Daoy (cell line): ENCODE measurements at regions not wholly inside any gene's neighbourhood (a gene's known extent, or its start where the extent isn't known, plus 50 kb on each side); places are given as distances from the start of the nearest gene placed in this dataset.
"Not testable (repeated sequence)": the region's sequence is repeated elsewhere in the genome, so short reads cannot be mapped to it uniquely, and the experiment has no call there.

Source experiments
- DNase-seq: peaks from one replicate; pipeline ENCODE4 v3.0.0-alpha.2; 2015; ENCODE audit warnings: low read depth

- DNase-seq, result no peak
These were observed 329.4 kb upstream of the PCDH18 start for GRCh38 chr4:137861682-137862081.

DNA sequence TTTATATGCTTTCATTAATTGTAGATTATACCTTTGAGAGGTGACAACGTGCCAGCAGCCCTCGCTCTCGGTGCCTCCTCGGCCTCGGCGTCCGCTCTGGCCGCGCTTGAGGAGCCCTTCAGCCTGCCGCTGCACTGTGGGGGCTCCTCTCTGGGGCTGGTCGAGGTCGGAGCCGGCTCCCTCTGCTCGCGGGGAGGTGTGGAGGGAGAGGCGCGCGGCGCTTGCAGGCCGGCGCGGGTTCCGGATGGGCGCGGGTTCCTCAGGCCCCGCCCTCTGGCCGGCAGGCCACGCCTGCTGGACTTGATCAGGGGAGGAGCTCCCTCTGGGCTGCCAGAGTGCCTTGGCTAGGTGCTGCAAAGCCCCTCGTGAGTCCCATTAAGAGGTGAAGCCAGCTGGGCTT, 321.1 kb upstream of the PCDH18 start:
- no peak for DNase-seq

DNA sequence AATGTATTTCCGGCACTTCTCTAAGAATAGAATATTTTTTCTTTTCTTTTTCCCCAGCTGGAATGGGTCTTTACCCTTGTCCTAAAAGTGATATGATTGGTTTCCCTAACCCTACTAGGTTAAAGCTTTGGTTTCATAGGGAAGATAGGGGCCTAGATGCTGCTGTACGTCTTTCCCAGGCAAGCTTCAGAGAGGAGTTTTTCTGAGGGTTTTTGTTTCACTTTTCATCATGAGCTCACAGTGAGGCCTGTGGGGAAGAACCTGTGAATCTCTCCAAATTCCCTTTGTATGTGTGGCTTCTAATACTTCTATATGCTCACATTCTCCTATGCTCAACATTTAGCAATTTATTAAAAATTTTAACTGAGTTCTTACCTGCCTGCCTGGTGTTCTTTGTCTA, 320.0 kb upstream of the PCDH18 start:
- no peak for DNase-seq

DNA sequence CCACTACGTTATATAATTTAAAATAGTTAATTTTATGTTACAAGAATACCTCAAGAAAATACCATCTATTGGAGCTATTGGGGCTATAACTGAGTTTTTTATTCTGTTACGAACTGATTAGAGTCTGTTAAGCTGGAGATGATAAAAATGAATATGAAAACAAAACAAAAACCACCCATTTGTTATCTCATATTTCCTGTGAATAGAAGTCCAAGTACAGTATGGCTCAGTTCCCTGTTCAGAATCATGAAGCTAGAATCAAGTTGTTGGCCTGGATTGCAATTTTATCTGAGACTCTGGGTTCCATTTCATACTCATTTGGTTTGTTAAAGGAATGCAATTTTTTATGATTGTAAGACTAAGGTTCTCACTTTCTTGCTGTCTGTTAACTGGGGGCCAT, 319.1 kb upstream of the PCDH18 start:
- no peak for DNase-seq

DNA sequence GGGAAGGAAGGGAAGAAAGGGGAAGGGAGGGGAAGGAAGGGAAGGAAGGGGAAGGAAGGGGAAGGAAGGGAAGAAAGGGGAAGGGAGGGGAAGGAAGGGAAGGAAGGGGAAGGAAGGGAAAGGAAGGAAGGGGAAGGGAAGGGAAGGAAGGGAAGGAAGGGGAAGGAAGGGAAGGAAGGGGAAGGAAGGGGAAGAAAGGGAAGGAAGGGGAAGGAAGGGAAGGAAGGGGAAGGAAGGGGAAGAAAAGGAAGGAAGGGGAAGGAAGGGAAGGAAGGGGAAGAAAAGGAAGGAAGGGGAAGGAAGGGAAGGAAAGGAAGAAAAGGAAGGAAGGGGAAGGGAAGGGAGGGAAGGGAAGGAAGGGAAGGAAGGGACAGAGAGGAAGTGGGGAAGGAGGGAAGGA, 295.7 kb upstream of the PCDH18 start:
- not testable (repeated sequence) for DNase-seq

DNA sequence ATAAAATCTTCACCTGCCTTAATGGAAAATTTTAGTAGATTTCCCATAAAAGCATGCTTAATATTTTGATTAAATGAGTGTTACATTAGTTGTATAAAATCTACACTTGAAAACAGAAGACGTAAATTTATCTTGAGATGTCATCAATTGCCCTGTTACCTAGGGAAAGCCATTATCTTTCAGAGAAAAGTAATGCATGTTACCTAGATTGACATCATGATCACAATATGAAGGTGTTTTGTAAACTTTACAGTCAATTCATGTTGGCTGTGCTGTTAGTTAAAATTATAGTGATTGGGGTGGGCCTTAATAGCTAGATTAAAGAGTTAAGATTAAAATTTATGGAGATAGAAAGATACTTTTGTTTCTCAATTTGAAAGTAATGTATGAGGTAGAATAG, 293.2 kb upstream of the PCDH18 start:
- DNase-seq, result no peak

DNA sequence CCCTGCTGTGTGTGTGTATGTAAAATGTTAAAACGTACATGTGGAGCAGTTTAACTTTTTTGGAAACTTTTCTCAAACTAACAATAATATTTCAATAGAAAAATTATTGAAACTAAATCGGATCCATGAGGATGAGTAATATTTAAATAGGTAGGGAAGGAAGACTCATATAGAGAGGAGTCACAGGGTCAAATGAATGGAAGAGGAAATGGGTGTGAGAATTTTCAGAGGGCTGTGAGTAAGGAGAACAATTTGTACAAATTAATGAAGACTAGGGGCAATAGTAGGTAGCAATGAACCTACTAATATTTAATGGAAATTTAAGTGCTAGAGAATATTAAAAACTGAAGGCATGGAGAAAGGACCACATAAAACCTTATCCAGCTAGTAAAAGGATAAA, 290.7 kb upstream of the PCDH18 start:
- no peak for DNase-seq

DNA sequence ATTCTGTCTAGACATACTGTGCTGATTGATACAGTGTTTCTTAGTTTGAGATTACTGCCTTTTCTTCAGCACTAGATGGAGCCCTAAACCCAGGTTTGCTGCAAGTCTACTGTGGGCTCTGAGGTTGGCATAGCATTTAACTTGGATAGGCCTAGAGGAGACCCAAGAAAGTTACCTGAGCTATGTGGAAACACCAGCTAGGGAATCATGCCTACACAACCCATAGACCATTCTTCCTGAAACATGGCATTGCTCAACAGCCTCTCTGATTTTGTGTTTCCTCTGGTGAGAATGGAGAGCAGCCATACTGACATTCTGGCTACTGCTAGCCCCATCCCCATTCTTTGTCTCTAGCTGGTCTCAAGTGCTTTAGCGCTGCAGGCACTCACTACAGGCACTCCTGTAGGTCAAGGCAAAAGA, 287.7 kb upstream of the PCDH18 start:
- peak; percentile 21 for DNase-seq

DNA sequence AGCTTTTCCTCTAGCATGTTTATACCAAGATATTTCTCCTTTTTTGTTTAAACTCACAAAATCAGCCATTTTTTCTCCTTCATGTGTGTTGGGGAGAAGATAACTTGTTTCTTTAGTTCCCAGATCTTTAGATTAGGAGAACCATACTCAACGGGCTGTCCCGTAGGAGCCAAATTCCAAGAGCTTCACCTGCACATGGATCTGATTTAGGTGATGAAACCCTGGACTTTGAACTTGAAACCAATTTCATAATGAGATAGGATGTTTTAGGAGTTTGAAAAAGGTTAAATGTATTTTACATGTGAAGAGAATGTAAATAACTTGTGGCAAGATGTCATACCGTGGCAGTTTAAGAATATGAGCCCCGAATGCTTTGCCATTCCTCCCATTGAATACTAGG, 280.0 kb upstream of the PCDH18 start:
- no peak for DNase-seq

DNA sequence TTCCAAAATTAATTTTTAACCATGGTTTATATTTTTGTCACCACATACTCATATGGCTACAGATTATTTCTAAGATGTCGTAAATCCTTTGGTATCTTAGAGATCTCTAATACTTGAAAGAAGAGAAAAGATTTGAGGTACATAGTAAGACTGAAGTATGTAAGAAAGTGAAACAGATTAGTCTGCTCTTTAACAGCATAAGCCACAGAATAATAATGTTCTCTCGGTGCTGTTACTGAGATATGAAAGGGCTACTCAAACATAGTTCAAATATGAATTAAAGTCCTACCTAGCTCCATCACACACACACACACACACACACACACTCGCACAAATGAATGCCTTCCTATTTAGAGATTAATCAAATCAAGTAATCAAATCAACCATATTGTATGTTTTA, 274.1 kb upstream of the PCDH18 start:
- no peak for DNase-seq

- DNase-seq, result no peak
These were observed 272.7 kb upstream of the PCDH18 start for GRCh38 chr4:137804906-137805495.

DNA sequence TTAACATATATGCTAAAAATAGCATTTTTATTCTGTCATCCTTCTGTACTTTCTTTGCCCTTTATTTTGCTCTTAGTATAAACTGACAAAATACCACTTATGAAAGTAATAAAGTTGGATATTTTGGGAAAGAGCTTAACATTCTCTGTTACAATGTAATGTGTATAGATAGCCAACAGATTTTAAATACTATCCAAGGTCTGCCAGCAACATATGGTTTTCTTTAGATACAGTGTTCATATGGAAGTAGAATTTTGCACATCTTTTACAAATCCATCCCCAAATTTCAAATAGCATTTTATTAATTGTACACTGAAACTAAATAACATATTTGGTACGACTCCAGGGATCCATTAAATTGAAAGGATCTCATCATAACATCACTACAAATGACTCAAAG, 268.6 kb upstream of the PCDH18 start:
- DNase-seq, result no peak

DNA sequence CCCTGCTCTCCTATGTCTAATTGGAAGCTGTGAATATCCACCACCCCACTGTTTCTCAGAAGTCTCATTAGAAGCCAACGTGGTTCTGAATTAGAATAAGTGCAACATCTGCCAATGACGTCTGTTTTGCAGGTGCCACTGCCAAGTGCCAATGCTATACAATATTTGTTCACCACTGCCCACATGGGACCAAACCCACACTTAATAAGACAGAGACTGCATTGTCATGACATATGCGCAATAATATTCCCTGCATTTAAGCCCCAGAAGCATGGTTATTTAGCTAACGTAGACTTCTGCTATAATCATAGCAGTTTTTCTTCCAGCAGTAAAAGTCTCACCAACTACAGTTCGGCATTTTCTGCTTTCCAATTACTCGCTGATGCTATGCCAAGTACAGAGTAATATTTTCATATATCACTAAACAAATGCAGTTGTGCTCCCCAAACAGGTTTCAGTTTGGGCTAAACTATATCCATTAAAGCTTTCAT, 262.5 kb upstream of the PCDH18 start:
- no peak for DNase-seq

- DNase-seq, result not testable (repeated sequence)
These were observed 257.0 kb upstream of the PCDH18 start for GRCh38 chr4:137789263-137789662.

DNA sequence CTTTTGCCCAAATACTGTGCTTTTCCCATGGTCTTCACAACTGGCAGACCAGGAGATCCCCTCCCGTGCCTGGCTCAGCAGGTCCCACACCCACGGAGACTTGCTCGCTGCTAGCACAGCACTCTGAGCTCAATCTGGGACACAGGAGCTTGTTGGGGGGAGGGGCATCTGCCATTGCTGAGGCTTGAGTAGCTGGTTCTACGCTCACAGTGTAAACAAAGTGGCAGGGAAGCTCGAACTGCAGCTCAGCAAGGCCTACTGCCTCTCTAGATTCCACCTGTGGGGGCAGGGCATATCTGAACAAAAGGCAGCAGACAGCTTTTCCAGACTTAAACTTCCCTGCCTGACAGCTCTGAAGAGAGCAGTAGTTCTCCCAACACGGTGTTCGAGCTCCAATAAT, 251.6 kb upstream of the PCDH18 start:
- DNase-seq, result peak; percentile 0

GRCh38 chr4:137775701-137776100, 243.4 kb upstream of the PCDH18 start:
- DNase-seq, result no peak

DNA sequence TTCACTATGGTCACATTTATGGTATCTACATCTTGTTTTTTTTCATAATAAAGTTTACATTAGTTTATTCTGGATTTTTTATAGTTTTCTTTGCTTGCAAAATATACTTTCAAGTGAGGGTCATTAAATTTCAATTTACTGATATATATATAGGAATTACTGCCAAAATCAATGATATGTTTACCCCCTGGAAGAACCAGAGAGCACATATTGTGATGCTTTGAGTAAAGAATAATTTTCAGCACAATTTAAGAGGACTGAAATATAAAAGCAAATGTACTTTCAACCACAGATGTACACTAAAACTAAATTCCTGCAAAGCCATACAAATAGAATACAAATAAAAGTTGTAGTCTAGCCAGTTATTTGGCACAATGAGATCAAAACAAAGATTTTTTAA, 242.2 kb upstream of the PCDH18 start:
- no peak for DNase-seq

DNA sequence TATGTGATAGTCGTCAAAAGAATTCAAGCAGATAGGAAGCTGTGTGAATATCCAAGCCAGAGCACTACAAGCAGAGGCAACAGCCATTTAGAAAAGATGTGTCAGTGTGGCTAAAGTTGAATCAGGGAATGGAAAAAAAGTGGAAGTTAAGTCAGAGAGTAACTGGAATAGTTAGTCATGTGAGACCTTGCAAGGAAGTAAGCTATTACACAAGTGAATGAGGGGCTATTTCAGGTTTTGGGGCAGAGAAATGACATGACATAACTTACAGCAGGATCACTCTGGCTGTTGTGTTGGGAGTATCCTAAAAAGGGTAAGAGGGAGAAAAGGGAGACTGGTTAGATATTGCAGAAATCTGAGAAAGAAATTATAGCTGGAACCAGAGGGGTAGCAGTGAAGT, 236.6 kb upstream of the PCDH18 start:
- DNase-seq, result no peak

- DNase-seq, result no peak
These were observed 235.9 kb upstream of the PCDH18 start for GRCh38 chr4:137768196-137768595.

- no peak for DNase-seq
These were observed 230.3 kb upstream of the PCDH18 start for GRCh38 chr4:137762591-137762990.

DNA sequence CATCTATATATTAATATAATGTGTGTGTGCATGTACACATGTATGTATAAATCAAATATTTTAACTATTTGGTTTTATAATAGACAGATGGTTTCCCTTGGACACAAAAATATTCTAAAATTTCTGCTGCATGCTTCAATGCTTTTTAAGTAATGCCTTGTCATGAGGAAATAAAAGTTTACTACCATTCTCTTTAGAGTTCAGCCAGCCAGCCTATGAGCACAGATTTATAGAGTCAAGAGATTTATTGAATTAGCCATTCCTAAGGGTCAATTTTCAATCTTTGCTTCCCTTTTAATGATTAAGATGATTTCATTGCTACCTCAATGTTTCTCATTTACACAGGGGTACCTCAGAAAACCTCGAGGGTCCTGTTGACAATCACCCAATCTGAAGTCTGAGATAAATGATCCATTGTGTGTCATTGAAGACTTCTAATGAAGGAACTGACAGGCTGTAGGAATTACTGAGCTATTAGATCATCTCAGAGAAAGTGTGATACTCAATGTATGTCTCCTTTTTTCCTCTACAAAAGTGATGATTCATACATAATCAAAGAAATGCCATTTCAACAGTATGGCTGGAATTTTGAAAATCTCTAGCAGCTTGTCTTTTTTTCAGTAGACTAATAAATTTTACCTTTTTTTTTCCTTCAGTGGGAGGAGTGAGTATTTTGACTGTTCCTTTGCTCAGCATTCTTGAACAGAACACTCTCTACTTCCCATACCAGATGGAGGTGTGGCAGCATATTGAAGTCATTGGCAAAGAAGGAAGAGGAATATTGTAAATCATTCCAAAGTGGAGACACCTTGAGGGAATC, 222.6 kb upstream of the PCDH18 start:
- DNase-seq, result peak; percentile 1

DNA sequence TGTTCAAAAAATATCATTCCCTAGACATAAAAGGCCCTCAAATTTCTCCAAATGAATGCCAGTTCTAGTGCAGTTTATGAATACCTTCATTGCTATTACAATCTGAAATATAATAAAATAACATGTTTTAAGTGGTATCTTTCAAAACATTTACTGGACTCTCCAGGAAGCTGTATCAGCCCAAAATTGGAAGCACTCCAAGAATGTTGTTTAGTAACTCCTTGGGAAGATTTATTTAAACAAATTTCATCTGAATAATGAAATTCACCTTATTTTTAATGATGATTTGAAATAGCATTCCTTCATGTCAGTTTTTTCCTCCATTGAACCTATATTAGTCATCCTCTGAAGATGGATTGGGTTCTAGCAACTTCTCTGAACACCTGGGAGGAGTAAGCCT, 217.2 kb upstream of the PCDH18 start:
- no peak for DNase-seq

DNA sequence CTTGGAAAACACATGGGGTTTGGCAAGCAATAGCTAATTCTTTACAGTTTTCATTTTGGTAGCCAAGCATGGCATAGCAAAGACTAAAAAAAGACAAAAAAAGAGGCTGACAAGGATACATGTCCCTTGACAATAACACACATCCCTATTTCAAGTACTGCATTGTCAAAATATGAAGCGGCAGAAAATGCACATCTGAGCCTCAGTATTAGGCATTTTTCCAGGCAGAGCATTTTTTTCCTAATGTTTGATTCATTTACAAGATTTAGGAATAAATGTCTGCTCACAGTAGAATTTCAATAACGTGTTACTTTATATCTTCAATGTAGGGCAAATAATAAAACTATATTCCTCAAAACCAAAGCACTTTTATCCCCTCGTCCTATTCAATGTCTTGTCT, 216.3 kb upstream of the PCDH18 start:
- DNase-seq, result no peak

DNA sequence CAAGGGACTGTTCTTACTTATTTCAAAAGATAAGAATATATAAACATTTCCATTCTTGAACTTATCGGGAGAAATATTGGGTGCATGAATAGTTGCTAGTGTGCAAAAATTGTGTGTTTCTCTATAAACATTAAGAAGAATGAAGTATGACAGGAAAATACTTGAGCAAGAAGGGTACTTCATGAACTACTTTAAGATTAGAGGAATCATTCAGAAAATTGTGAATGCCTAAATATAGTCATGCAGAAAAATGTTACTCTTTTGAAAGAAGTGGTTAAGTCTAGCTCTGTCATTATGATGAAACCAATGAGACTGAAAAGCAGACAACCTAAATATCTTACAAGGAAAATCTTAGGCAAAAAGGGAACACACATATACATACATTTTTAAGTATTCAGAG, 207.8 kb upstream of the PCDH18 start:
- no peak for DNase-seq
